PC-3 (cell line): ENCODE measurements at regions not wholly inside any gene's neighbourhood (a gene's known extent, or its start where the extent isn't known, plus 50 kb on each side); places are given as distances from the start of the nearest gene placed in this dataset.

Experiments
- ATAC-seq: fragments of 200-7000 bp; cut with Tn5 transposase; 2 replicates; pipeline ENCODE4 v1.9.1; 2020; ENCODE audit warnings: mild to moderate bottlenecking, moderate library complexity
- BruUV-seq: library from RNA; stranded (reverse); fragments of 400-500 nt; replicated peaks from 2 replicates; lab custom pipeline; 2021; lab: Mats Ljungman, UMichigan
- CTCF ChIA-PET: fragments of 300-600 bp; sonication (Branson Sonifier 250); formaldehyde crosslinking; loops from one replicate; lab custom pipeline; 2022; ENCODE audit warnings: antibody characterized with exemption; lab: Charles Lee
- POLR2A ChIA-PET: fragments of 300-600 bp; sonication (Branson Sonifier 250); formaldehyde crosslinking; loops from one replicate; lab custom pipeline; 2022; ENCODE audit warnings: antibody characterized with exemption; ENCODE audit not compliant: unreplicated experiment; lab: Charles Lee
- DNase-seq: peaks from one replicate; pipeline ENCODE4 v3.0.0-alpha.2; 2015
- H2AFZ ChIP-seq: fragments of 300-600 bp; sonication (generic); 2 replicates; pipeline ENCODE4 v1.6.0; 2016; ENCODE audit warnings: antibody characterized with exemption, low read length
- H3F3A ChIP-seq: fragments of 300-600 bp; sonication (generic); one replicate; pipeline ENCODE4 v1.6.0; 2017; ENCODE audit warnings: antibody characterized with exemption, low read length, control low read depth, mild to moderate bottlenecking; ENCODE audit not compliant: unreplicated experiment
- H3K27ac ChIP-seq: fragments of 300-600 bp; sonication (generic); 2 replicates; pipeline ENCODE4 v1.5.1; 2016; ENCODE audit warnings: mild to moderate bottlenecking, low read length
- H3K27me3 ChIP-seq: fragments of 300-600 bp; sonication (generic); 2 replicates; pipeline ENCODE4 v1.6.1; 2016; ENCODE audit warnings: low read length, mixed read lengths
- H3K36me3 ChIP-seq: fragments of 300-600 bp; sonication (generic); 2 replicates; pipeline ENCODE4 v1.6.1; 2016; ENCODE audit warnings: low read depth, mixed run types, low read length, mixed read lengths
- H3K4me1 ChIP-seq: fragments of 300-600 bp; sonication (generic); 2 replicates; pipeline ENCODE4 v1.5.1; 2016; ENCODE audit warnings: low read length; ENCODE audit not compliant: insufficient read depth
- H3K4me2 ChIP-seq: fragments of 300-600 bp; sonication (generic); 2 replicates; pipeline ENCODE4 v1.6.0; 2016; ENCODE audit warnings: low read length
- H3K4me3 ChIP-seq: fragments of 300-600 bp; sonication (generic); 2 replicates; pipeline ENCODE4 v1.5.1; 2016; ENCODE audit warnings: mild to moderate bottlenecking, low read length, mixed read lengths
- H3K79me2 ChIP-seq: fragments of 300-600 bp; sonication (generic); 2 replicates; pipeline ENCODE4 v1.6.1; 2017; ENCODE audit warnings: low read length, mixed read lengths
- H3K9ac ChIP-seq: fragments of 300-600 bp; sonication (generic); 2 replicates; pipeline ENCODE4 v1.6.0; 2016; ENCODE audit warnings: mild to moderate bottlenecking, low read length
- H3K9me2 ChIP-seq: fragments of 300-600 bp; sonication (generic); replicated peaks from 2 replicates; pipeline ENCODE4 v1.6.1; 2016; ENCODE audit warnings: mixed run types, low read length, mixed read lengths
- H3K9me3 ChIP-seq: fragments of 300-600 bp; sonication (generic); 2 replicates; pipeline ENCODE4 v1.6.1; 2016; ENCODE audit warnings: low read length, mixed read lengths
- H4K20me1 ChIP-seq: fragments of 300-600 bp; sonication (generic); 2 replicates; pipeline ENCODE4 v1.6.1; 2016; ENCODE audit warnings: low read length, mixed read lengths
- CTCF ChIP-seq: fragments of 300-600 bp; sonication (generic); conservative IDR thresholded peaks from 2 replicates; pipeline ENCODE4 v1.5.1; 2017; ENCODE audit warnings: antibody characterized with exemption, low read depth, mild to moderate bottlenecking, low read length
- EZH2 ChIP-seq: fragments of 300-600 bp; sonication (generic); IDR thresholded peaks from one replicate; pipeline ENCODE4 v1.6.1; 2017; ENCODE audit warnings: antibody characterized with exemption, mild to moderate bottlenecking, low read length; ENCODE audit not compliant: unreplicated experiment
- EZH2phosphoT487 ChIP-seq: fragments of 300-600 bp; sonication (generic); IDR thresholded peaks from 2 replicates; pipeline ENCODE4 v1.6.1; 2018; ENCODE audit warnings: mild to moderate bottlenecking, antibody characterized with exemption, low read length, borderline replicate concordance
- intact Hi-C: fragments of 100-400 bp; cut with micrococcal nuclease; formaldehyde crosslinking; loops from 2 replicates; pipeline ENCODE4 v1.9.0; 2023

DNA sequence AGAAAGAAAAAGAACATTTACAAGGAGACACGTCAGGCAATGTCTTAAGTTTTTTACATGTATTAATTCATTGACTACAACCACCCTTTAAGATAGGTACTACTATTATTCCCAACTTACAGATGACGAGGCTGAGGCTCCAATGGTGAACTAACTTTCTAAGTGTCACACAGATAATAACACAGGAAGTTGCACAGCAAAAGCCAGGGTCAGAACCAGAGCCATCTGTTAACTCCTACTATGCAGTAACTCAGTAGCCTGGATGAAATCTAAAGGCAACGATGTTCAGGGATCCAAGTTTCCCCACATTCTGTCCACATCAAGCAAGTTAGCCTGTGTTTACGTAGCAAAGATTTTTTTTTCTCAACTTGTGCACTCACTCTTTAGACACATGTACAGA is 371.7 kb downstream of the PTPRC start:
- TF ChIP-seq EZH2phosphoT487 (no peak), EZH2 (no peak), CTCF (no peak)
- POLR2A ChIA-PET: no interaction called here
- Histone ChIP-seq H3K36me3 (no peaks in the 10 kb centered on the region), H3K9me3 (no peaks in the 10 kb centered on the region), H3K4me2 (no peak overlapping the region), H3K9me2 (no peaks in the 10 kb centered on the region), H3F3A (no peaks in the 10 kb centered on the region), H3K4me1 (no peaks in the 10 kb centered on the region), H3K79me2 (no peaks in the 10 kb centered on the region), H3K27me3 (no peaks in the 10 kb centered on the region), H3K9ac (no peak overlapping the region), H3K4me3 (no peak overlapping the region), H3K27ac (no peak overlapping the region), H2AFZ (no peak overlapping the region), H4K20me1 (no peaks in the 10 kb centered on the region)
- BruUV-seq: no TSS peak
- no peak for DNase-seq
- CTCF ChIA-PET: interaction anchor here (0.6 kb wide), 1 partner anchor 557 kb away, joined by 3 read pairs; no protein-coding TSS in a partner anchor
- no peak for ATAC-seq
- intact Hi-C loops: no loop called here

GRCh38 chr1:199010933-199011332 is 372.1 kb downstream of the PTPRC start:
- no peaks in the 10 kb centered on the region for H4K20me1 ChIP-seq
- no peak overlapping the region for H3K9ac ChIP-seq
- intact Hi-C loops: no loop called here
- POLR2A ChIA-PET: no interaction called here
- BruUV-seq: no TSS peak
- no peaks in the 10 kb centered on the region for H3K79me2 ChIP-seq
- no peak overlapping the region for H3K27ac ChIP-seq
- H3F3A ChIP-seq: no peaks in the 10 kb centered on the region
- H3K4me1 ChIP-seq: no peaks in the 10 kb centered on the region
- no peaks in the 10 kb centered on the region for H3K36me3 ChIP-seq
- CTCF ChIA-PET: interaction anchor here (0.6 kb wide), 1 partner anchor 557 kb away, joined by 3 read pairs; no protein-coding TSS in a partner anchor
- ATAC-seq (no peak), DNase-seq (no peak)
- H3K9me2 ChIP-seq: no peaks in the 10 kb centered on the region
- H3K4me2 ChIP-seq: no peak overlapping the region
- no peak overlapping the region for H2AFZ ChIP-seq
- H3K4me3 ChIP-seq: no peak overlapping the region
- H3K9me3 ChIP-seq: no peaks in the 10 kb centered on the region
- TF ChIP-seq EZH2: no peak
- TF ChIP-seq CTCF: no peak
- no peak for TF ChIP-seq EZH2phosphoT487
- H3K27me3 ChIP-seq: no peaks in the 10 kb centered on the region

- Histone ChIP-seq H3K36me3 (no peaks in the 10 kb centered on the region), H3K27me3 (no peaks in the 10 kb centered on the region), H3K4me2 (no peak overlapping the region), H3K9me2 (no peaks in the 10 kb centered on the region), H3K9ac (no peak overlapping the region), H3K9me3 (no peaks in the 10 kb centered on the region), H3K79me2 (no peaks in the 10 kb centered on the region), H3K4me3 (no peak overlapping the region), H3F3A (no peaks in the 10 kb centered on the region), H3K4me1 (no peaks in the 10 kb centered on the region), H4K20me1 (no peaks in the 10 kb centered on the region), H3K27ac (no peak overlapping the region), H2AFZ (no peak overlapping the region)
- intact Hi-C loops: no loop called here
- POLR2A ChIA-PET: no interaction called here
- no peak for TF ChIP-seq CTCF
- TF ChIP-seq EZH2phosphoT487: no peak
- TF ChIP-seq EZH2: no peak
- DNase-seq (no peak), ATAC-seq (no peak)
- CTCF ChIA-PET: no interaction called here
- BruUV-seq: no TSS peak
Observed at GRCh38 chr1:199015799-199016198, 377.0 kb downstream of the PTPRC start.
